Neural cell (in vitro differentiated cells): ENCODE measurements at regions not wholly inside any gene's neighbourhood (a gene's known extent, or its start where the extent isn't known, plus 50 kb on each side); places are given as distances from the start of the nearest gene placed in this dataset.

ENCODE experiments used
- EP300 ChIP-seq: fragments of 450-650 bp; conservative IDR thresholded peaks from 2 replicates; pipeline ENCODE4 v1.6.1; 2014; ENCODE audit warnings: antibody characterized with exemption, mild to moderate bottlenecking, moderate library complexity; ENCODE audit not compliant: poor library complexity, severe bottlenecking
- EZH2 ChIP-seq: fragments of 200-600, 300-800 bp; shearing (Covaris generic), sonication (generic); IDR thresholded peaks from 2 replicates; pipeline ENCODE4 v1.6.1; 2014; ENCODE audit warnings: antibody characterized with exemption, low read length, borderline replicate concordance, mild to moderate bottlenecking; ENCODE audit not compliant: insufficient read depth, poor library complexity, severe bottlenecking
- MXI1 ChIP-seq: fragments of 450-650 bp; conservative IDR thresholded peaks from 2 replicates; pipeline ENCODE4 v1.6.1; 2014; ENCODE audit warnings: antibody characterized with exemption, mild to moderate bottlenecking; ENCODE audit not compliant: poor library complexity, severe bottlenecking
- POLR2AphosphoS5 ChIP-seq: IDR thresholded peaks from 2 replicates; pipeline ENCODE4 v1.6.1; 2012
- RAD21 ChIP-seq: fragments of 450-650 bp; conservative IDR thresholded peaks from 2 replicates; pipeline ENCODE4 v1.6.1; 2014; ENCODE audit warnings: antibody characterized with exemption, mild to moderate bottlenecking, moderate library complexity
- SMC3 ChIP-seq: fragments of 450-650 bp; conservative IDR thresholded peaks from 2 replicates; pipeline ENCODE4 v1.6.1; 2014; ENCODE audit warnings: antibody characterized with exemption, mild to moderate bottlenecking, moderate library complexity; ENCODE audit not compliant: poor library complexity
- TAF1 ChIP-seq: IDR thresholded peaks from 2 replicates; pipeline ENCODE4 v1.6.1; 2012; ENCODE audit warnings: low read depth
- TF ChIP-seq, protein P1 (sequence below): fragments of 450-650 bp; IDR thresholded peaks from 2 replicates; pipeline ENCODE4 v1.5.1; 2014; ENCODE audit warnings: antibody characterized with exemption, mild to moderate bottlenecking, moderate library complexity; ENCODE audit not compliant: poor library complexity, severe bottlenecking
- TF ChIP-seq, protein P2 (sequence below): IDR thresholded peaks from 2 replicates; pipeline ENCODE4 v1.6.1; 2012; ENCODE audit warnings: borderline replicate concordance

DNA sequence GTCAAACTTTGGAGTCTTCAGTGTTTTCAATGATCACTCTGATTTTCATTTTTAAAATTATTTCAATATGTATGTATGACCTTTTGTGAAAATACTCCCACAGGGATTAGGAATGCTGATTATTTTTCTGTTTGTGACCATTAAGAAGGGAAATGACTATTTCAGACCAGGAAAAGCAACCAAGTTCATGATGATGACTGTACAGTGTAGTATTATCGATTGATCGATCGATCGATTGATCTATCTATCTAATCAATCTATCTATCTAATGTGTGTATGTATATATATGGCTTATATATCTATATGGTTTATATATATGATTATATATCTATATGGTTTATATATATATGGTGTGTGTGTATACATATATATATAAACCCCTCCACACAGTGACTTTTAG, 131.5 kb upstream of the VEGFC start:
- TF ChIP-seq, protein P1, sequence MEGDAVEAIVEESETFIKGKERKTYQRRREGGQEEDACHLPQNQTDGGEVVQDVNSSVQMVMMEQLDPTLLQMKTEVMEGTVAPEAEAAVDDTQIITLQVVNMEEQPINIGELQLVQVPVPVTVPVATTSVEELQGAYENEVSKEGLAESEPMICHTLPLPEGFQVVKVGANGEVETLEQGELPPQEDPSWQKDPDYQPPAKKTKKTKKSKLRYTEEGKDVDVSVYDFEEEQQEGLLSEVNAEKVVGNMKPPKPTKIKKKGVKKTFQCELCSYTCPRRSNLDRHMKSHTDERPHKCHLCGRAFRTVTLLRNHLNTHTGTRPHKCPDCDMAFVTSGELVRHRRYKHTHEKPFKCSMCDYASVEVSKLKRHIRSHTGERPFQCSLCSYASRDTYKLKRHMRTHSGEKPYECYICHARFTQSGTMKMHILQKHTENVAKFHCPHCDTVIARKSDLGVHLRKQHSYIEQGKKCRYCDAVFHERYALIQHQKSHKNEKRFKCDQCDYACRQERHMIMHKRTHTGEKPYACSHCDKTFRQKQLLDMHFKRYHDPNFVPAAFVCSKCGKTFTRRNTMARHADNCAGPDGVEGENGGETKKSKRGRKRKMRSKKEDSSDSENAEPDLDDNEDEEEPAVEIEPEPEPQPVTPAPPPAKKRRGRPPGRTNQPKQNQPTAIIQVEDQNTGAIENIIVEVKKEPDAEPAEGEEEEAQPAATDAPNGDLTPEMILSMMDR = no peak
- TF ChIP-seq, protein P2, sequence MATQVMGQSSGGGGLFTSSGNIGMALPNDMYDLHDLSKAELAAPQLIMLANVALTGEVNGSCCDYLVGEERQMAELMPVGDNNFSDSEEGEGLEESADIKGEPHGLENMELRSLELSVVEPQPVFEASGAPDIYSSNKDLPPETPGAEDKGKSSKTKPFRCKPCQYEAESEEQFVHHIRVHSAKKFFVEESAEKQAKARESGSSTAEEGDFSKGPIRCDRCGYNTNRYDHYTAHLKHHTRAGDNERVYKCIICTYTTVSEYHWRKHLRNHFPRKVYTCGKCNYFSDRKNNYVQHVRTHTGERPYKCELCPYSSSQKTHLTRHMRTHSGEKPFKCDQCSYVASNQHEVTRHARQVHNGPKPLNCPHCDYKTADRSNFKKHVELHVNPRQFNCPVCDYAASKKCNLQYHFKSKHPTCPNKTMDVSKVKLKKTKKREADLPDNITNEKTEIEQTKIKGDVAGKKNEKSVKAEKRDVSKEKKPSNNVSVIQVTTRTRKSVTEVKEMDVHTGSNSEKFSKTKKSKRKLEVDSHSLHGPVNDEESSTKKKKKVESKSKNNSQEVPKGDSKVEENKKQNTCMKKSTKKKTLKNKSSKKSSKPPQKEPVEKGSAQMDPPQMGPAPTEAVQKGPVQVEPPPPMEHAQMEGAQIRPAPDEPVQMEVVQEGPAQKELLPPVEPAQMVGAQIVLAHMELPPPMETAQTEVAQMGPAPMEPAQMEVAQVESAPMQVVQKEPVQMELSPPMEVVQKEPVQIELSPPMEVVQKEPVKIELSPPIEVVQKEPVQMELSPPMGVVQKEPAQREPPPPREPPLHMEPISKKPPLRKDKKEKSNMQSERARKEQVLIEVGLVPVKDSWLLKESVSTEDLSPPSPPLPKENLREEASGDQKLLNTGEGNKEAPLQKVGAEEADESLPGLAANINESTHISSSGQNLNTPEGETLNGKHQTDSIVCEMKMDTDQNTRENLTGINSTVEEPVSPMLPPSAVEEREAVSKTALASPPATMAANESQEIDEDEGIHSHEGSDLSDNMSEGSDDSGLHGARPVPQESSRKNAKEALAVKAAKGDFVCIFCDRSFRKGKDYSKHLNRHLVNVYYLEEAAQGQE = no peak
- TF ChIP-seq POLR2AphosphoS5 (no peak), RAD21 (no peak), EP300 (no peak), TAF1 (no peak), EZH2 (no peak), MXI1 (no peak), SMC3 (no peak)
